ENCODE measurements at regions not wholly inside any gene's neighbourhood (a gene's known extent, or its start where the extent isn't known, plus 50 kb on each side); places are given as distances from the start of the nearest gene placed in this dataset.

DNA sequence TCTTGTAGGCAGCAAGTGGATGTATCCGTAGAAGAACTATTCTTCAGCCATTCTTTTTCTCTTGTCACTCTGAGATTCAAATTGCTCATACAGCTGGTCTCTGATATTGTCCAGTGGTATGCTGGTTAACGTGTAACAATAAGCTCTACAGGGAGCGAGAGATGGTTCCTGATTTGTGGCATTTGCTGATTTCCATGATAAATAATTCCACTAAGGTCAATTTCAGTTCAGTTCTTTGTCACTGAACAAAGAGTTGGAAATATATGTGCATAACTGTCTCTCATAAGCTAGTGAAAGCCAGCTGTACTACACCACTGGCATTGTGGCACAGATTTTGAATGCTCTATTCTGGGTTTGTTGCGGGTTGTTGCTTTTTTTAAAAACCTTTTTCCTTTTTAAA lies 131.7 kb downstream of the MTHFS start:
- TF ChIP-seq POLR2AphosphoS5 (IDR thresholded peaks at IDR 0.05; ENCODE audit: borderline replicate concordance, low read depth, low read length) (no peak), EZH2 (IDR thresholded peaks at IDR 0.05) (no peak)

Data from SK-N-MC (cell line).